ENCODE measurements at regions not wholly inside any gene's neighbourhood (a gene's known extent, or its start where the extent isn't known, plus 50 kb on each side); places are given as distances from the start of the nearest gene placed in this dataset.

- WGBS (ENCODE audit: insufficient coverage): 91% methylated on average over 18 of the region's 25 CpGs
- Histone ChIP-seq H3K9me3 (replicated peaks; ENCODE audit: control insufficient read depth, low read depth, low read length) (peaks cover 36% of the 10 kb centered on the region), H3K4me3 (ENCODE audit: low read length) (no peak overlapping the region), H3K27ac (ENCODE audit: low read length) (no peak overlapping the region), H3K36me3 (ENCODE audit: control insufficient read depth, insufficient read depth, low read length) (no peaks in the 10 kb centered on the region), H3K4me1 (ENCODE audit: control insufficient read depth, insufficient read depth, low read length) (no peaks in the 10 kb centered on the region), H3K27me3 (ENCODE audit: control insufficient read depth, insufficient read depth, low read length) (peaks cover 2% of the 10 kb centered on the region)
- DNase-seq: no peak
Measured at GRCh38 chrX:97847885-97848679, 964.4 kb downstream of the RPA4 start.

GRCh38 chrX:97849951-97850350, 966.2 kb downstream of the RPA4 start:
- H3K27me3 ChIP-seq (ENCODE audit: control insufficient read depth, insufficient read depth, low read length): peaks cover 4% of the 10 kb centered on the region
- peak; percentile 78 for DNase-seq
- no peaks in the 10 kb centered on the region for H3K36me3 ChIP-seq (ENCODE audit: control insufficient read depth, insufficient read depth, low read length)
- no peaks in the 10 kb centered on the region for H3K4me1 ChIP-seq (ENCODE audit: control insufficient read depth, insufficient read depth, low read length)
- H3K27ac ChIP-seq (ENCODE audit: low read length): no peak overlapping the region
- H3K4me3 ChIP-seq (ENCODE audit: low read length): no peak overlapping the region
- H3K9me3 ChIP-seq (replicated peaks; ENCODE audit: control insufficient read depth, low read depth, low read length): peaks cover 21% of the 10 kb centered on the region

DNA sequence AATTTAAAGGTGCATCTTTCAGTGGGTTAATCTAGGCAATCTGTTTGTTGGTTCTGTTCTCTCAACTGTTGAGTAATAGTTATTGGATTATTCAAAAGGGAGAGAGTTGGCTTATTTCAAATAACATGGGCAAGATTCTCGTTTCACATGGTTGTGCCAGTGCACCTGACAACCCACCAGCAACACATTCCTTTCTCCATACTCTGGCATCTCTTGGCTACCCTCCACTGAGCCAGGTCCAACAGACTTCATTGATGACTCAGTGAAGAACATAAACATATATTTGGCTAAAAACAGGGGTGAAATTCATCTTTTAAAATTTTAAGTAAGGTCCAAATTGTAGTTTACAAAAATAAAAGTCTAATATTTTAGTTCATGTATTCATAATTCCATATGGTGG, 967.2 kb downstream of the RPA4 start:
- Histone ChIP-seq H3K4me3 (ENCODE audit: low read length) (no peak overlapping the region), H3K9me3 (replicated peaks; ENCODE audit: control insufficient read depth, low read depth, low read length) (peaks cover 16% of the 10 kb centered on the region), H3K27ac (ENCODE audit: low read length) (no peak overlapping the region), H3K4me1 (ENCODE audit: control insufficient read depth, insufficient read depth, low read length) (no peaks in the 10 kb centered on the region), H3K27me3 (ENCODE audit: control insufficient read depth, insufficient read depth, low read length) (peaks cover 2% of the 10 kb centered on the region), H3K36me3 (ENCODE audit: control insufficient read depth, insufficient read depth, low read length) (no peaks in the 10 kb centered on the region)
- no peak for DNase-seq
- no CpG with 5 or more reads among the region's 1 CpG for WGBS (ENCODE audit: insufficient coverage)

DNA sequence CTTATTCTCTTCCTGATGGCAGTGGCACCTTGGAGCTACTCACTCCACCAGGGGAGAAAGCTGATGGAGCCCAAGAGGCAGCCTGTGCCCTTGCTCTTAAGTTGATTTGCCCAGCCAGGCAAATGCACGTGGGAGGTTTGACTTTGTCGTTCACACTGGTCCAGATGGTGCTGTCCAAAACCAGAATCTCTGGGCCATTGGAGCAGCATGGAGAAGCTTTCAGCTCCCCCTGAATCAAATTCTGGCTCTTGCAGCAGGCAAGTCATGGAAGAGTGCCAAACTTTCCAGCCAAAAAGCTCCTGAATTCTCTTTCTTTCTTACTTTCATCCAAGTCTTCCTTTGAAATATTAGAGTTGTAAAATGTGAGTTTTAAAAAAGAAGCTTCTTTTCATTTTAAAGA, 970.4 kb downstream of the RPA4 start:
- Histone ChIP-seq H3K36me3 (ENCODE audit: control insufficient read depth, insufficient read depth, low read length) (no peaks in the 10 kb centered on the region), H3K27ac (ENCODE audit: low read length) (no peak overlapping the region), H3K4me3 (ENCODE audit: low read length) (no peak overlapping the region), H3K4me1 (ENCODE audit: control insufficient read depth, insufficient read depth, low read length) (no peaks in the 10 kb centered on the region), H3K9me3 (replicated peaks; ENCODE audit: control insufficient read depth, low read depth, low read length) (no peaks in the 10 kb centered on the region), H3K27me3 (ENCODE audit: control insufficient read depth, insufficient read depth, low read length) (peaks cover 2% of the 10 kb centered on the region)
- peak; percentile 64 for DNase-seq
- 25% methylated on average over 2 of the region's 2 CpGs for WGBS (ENCODE audit: insufficient coverage)

GRCh38 chrX:97858592-97858991, 974.9 kb downstream of the RPA4 start:
- H3K27ac ChIP-seq (ENCODE audit: low read length): no peak overlapping the region
- H3K36me3 ChIP-seq (ENCODE audit: control insufficient read depth, insufficient read depth, low read length): no peaks in the 10 kb centered on the region
- no peaks in the 10 kb centered on the region for H3K9me3 ChIP-seq (replicated peaks; ENCODE audit: control insufficient read depth, low read depth, low read length)
- no CpG with 5 or more reads among the region's 1 CpG for WGBS (ENCODE audit: insufficient coverage)
- H3K4me3 ChIP-seq (ENCODE audit: low read length): no peak overlapping the region
- no peak for DNase-seq
- no peaks in the 10 kb centered on the region for H3K4me1 ChIP-seq (ENCODE audit: control insufficient read depth, insufficient read depth, low read length)
- peaks cover 8% of the 10 kb centered on the region for H3K27me3 ChIP-seq (ENCODE audit: control insufficient read depth, insufficient read depth, low read length)

GRCh38 chrX:97860226-97860625, 976.5 kb downstream of the RPA4 start:
- peaks cover 5% of the 10 kb centered on the region for H3K27me3 ChIP-seq (ENCODE audit: control insufficient read depth, insufficient read depth, low read length)

GRCh38 chrX:97863261-97863660, 979.6 kb downstream of the RPA4 start:
- WGBS (ENCODE audit: insufficient coverage): 17% methylated on average over 1 of the region's 3 CpGs
- H3K27ac ChIP-seq (ENCODE audit: low read length): no peak overlapping the region
- H3K36me3 ChIP-seq (ENCODE audit: control insufficient read depth, insufficient read depth, low read length): no peaks in the 10 kb centered on the region
- no peaks in the 10 kb centered on the region for H3K9me3 ChIP-seq (replicated peaks; ENCODE audit: control insufficient read depth, low read depth, low read length)
- DNase-seq: no peak
- no peaks in the 10 kb centered on the region for H3K4me1 ChIP-seq (ENCODE audit: control insufficient read depth, insufficient read depth, low read length)
- H3K27me3 ChIP-seq (ENCODE audit: control insufficient read depth, insufficient read depth, low read length): peaks cover 5% of the 10 kb centered on the region
- H3K4me3 ChIP-seq (ENCODE audit: low read length): no peak overlapping the region

More at GRCh38 chrX:97860226-97860625, 976.5 kb downstream of the RPA4 start:
- no peak for DNase-seq
- Histone ChIP-seq H3K9me3 (replicated peaks; ENCODE audit: control insufficient read depth, low read depth, low read length) (no peaks in the 10 kb centered on the region), H3K4me3 (ENCODE audit: low read length) (no peak overlapping the region), H3K36me3 (ENCODE audit: control insufficient read depth, insufficient read depth, low read length) (no peaks in the 10 kb centered on the region), H3K27ac (ENCODE audit: low read length) (no peak overlapping the region), H3K4me1 (ENCODE audit: control insufficient read depth, insufficient read depth, low read length) (no peaks in the 10 kb centered on the region)
- no CpG with 5 or more reads among the region's 1 CpG for WGBS (ENCODE audit: insufficient coverage)

DNA sequence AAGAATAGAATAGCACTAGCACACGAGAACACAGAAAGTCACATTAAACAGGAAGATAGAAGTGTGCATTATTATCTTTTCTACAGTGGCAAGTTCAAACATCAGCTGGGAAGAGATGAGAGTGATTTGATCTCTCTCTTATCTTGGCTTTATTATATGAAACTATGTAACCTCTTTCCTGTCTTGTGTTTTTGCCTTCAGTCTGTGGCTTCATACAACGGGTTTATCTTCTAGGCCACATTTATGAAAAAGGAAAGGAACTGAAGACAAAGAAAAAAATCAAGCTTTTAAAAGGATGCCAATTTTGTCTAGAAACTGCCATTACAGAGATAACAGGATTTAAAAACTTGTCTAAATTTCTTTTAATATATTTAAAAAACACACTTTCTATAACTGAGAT, 983.6 kb downstream of the RPA4 start:
- Histone ChIP-seq H3K4me3 (ENCODE audit: low read length) (no peak overlapping the region), H3K36me3 (ENCODE audit: control insufficient read depth, insufficient read depth, low read length) (no peaks in the 10 kb centered on the region)
- WGBS (ENCODE audit: insufficient coverage): no CpG with 5 or more reads among the region's 2 CpGs

GRCh38 chrX:97876697-97877407, 993.1 kb downstream of the RPA4 start:
- H3K27me3 ChIP-seq (ENCODE audit: control insufficient read depth, insufficient read depth, low read length): peaks cover 2% of the 10 kb centered on the region
- H3K9me3 ChIP-seq (replicated peaks; ENCODE audit: control insufficient read depth, low read depth, low read length): no peaks in the 10 kb centered on the region
- no peaks in the 10 kb centered on the region for H3K4me1 ChIP-seq (ENCODE audit: control insufficient read depth, insufficient read depth, low read length)
- no peak overlapping the region for H3K4me3 ChIP-seq (ENCODE audit: low read length)
- no peak for DNase-seq
- no CpG with 5 or more reads among the region's 2 CpGs for WGBS (ENCODE audit: insufficient coverage)
- no peaks in the 10 kb centered on the region for H3K36me3 ChIP-seq (ENCODE audit: control insufficient read depth, insufficient read depth, low read length)
- H3K27ac ChIP-seq (ENCODE audit: low read length): no peak overlapping the region

More for the DNA sequence above, 983.6 kb downstream of the RPA4 start:
- peaks cover 2% of the 10 kb centered on the region for H3K27me3 ChIP-seq (ENCODE audit: control insufficient read depth, insufficient read depth, low read length)
- no peaks in the 10 kb centered on the region for H3K4me1 ChIP-seq (ENCODE audit: control insufficient read depth, insufficient read depth, low read length)
- H3K9me3 ChIP-seq (replicated peaks; ENCODE audit: control insufficient read depth, low read depth, low read length): no peaks in the 10 kb centered on the region
- DNase-seq: no peak
- no peak overlapping the region for H3K27ac ChIP-seq (ENCODE audit: low read length)

DNA sequence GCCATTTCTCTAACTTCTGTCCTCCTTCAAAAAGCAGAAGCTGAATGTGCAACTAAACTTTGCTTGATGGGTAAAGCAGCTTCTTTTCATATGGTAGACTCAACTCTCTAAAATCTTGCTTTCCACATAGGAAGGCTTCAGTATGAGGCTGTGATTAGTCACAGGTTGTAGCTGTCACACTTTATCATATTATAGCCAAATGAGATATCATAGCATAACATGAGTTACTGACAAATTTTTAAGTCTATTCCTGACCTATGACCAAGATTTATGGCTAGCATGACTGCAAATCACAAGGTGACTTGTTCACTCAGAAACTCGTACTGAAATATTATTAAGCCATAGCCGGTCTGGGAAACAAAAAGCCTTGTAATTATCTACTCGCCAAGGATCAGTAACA, 998.6 kb downstream of the RPA4 start:
- no peak overlapping the region for H3K27ac ChIP-seq (ENCODE audit: low read length)
- H3K4me1 ChIP-seq (ENCODE audit: control insufficient read depth, insufficient read depth, low read length): no peaks in the 10 kb centered on the region
- no peak for DNase-seq
- H3K27me3 ChIP-seq (ENCODE audit: control insufficient read depth, insufficient read depth, low read length): peaks cover under 1% of the 10 kb centered on the region
- WGBS (ENCODE audit: insufficient coverage): 60% methylated on average over 2 of the region's 3 CpGs
- no peak overlapping the region for H3K4me3 ChIP-seq (ENCODE audit: low read length)
- no peaks in the 10 kb centered on the region for H3K36me3 ChIP-seq (ENCODE audit: control insufficient read depth, insufficient read depth, low read length)
- H3K9me3 ChIP-seq (replicated peaks; ENCODE audit: control insufficient read depth, low read depth, low read length): peaks cover 1% of the 10 kb centered on the region

Data from muscle of leg (tissue), 3 donors.